Breast epithelium (tissue), 4 donors: ENCODE measurements at regions not wholly inside any gene's neighbourhood (a gene's known extent, or its start where the extent isn't known, plus 50 kb on each side); places are given as distances from the start of the nearest gene placed in this dataset.
A peak's percentile ranks its signal among the peaks of the same experiment; 100 is the strongest.

Experiments
- DNase-seq, 2 donors: peaks; one replicate each; pipeline ENCODE4 v3.0.0-alpha.2; 2019; ENCODE audit warnings: low spot score in 2 of 2
- H3K27ac ChIP-seq, 2 donors: fragments of 200-600 bp; sonication (generic) in 1 of 2; one replicate each; pipeline ENCODE4 v1.5.1; 2016 to 2019; ENCODE audit warnings: mild to moderate bottlenecking in 1 of 2
- H3K27me3 ChIP-seq, 2 donors: fragments of 200-600 bp; sonication (generic) in 1 of 2; one replicate each; pipeline versions ENCODE4 v1.5.1 to v1.6.0; 2017 to 2019; ENCODE audit warnings: control low read depth in 1 of 2, mild to moderate bottlenecking in 1 of 2
- H3K36me3 ChIP-seq: fragments of 200-600 bp; one replicate; pipeline ENCODE4 v1.5.1; 2019
- H3K4me1 ChIP-seq, 2 donors: fragments of 200-600 bp; sonication (generic); one replicate each; pipeline ENCODE4 v1.5.1; 2016 to 2019; ENCODE audit warnings: control low read depth in 1 of 2
- H3K4me3 ChIP-seq, 3 donors: fragments of 200-600 bp; sonication (generic); 1 replicate in 2 of 3; 2 replicates in 1 of 3; pipeline ENCODE4 v1.5.1; 2016 to 2019; ENCODE audit warnings: mild to moderate bottlenecking in 3 of 3, moderate library complexity in 2 of 3
- H3K9me3 ChIP-seq, 2 donors: fragments of 200-600 bp; sonication (generic) in 1 of 2; one replicate each; pipeline ENCODE4 v1.5.1; 2016 to 2019; ENCODE audit warnings: control low read depth in 1 of 2
- CTCF ChIP-seq, 3 donors: fragments of 450-650 bp; IDR thresholded peaks; one replicate each; pipeline ENCODE4 v1.5.1; 2016 to 2017; ENCODE audit warnings: antibody characterized with exemption in 3 of 3, mild to moderate bottlenecking in 3 of 3, moderate library complexity in 3 of 3
- POLR2A ChIP-seq: fragments of 450-650 bp; IDR thresholded peaks from one replicate; pipeline ENCODE4 v1.6.1; 2016; ENCODE audit warnings: antibody characterized with exemption, mild to moderate bottlenecking, moderate library complexity
- POLR2AphosphoS5 ChIP-seq, 3 donors: sonication (generic); formaldehyde crosslinking; IDR thresholded peaks; one replicate each; pipeline ENCODE4 v1.6.1; 2017; ENCODE audit warnings: antibody characterized with exemption in 3 of 3
- intact Hi-C: fragments of 100-400 bp; cut with DNase I; formaldehyde crosslinking; loops from one replicate; pipeline ENCODE4 v1.15.1; 2023; ENCODE audit warnings: low total_unique reads

GRCh38 chr4:123546573-123547060 is 150.0 kb downstream of the SPRY1 start:
- H3K27me3 ChIP-seq: no peaks in the 10 kb centered on the region
- H3K27ac ChIP-seq: peak overlapping the region; percentile 84 to 94
- intact Hi-C loops: loop anchor here (5.0 kb wide), 1 partner anchor 64 kb away; no protein-coding TSS in a partner anchor
- no peaks in the 10 kb centered on the region for H3K36me3 ChIP-seq
- no peaks in the 10 kb centered on the region for H3K9me3 ChIP-seq
- TF ChIP-seq POLR2A: no peak
- no peak for TF ChIP-seq POLR2AphosphoS5 (IDR thresholded peaks at IDR 0.05)
- no peak for TF ChIP-seq CTCF (IDR thresholded peaks at IDR 0.05)
- no peak for DNase-seq
- H3K4me3 ChIP-seq: peak overlapping the region in 2 of 3 donors; percentile 33 to 43
- peaks cover 0 to 7% of the 10 kb centered on the region in 2 donors for H3K4me1 ChIP-seq

GRCh38 chr4:123547216-123548165 is 150.9 kb downstream of the SPRY1 start:
- Histone ChIP-seq H3K4me3 (peak overlapping the region in 2 of 3 donors; percentile 33 to 43), H3K27ac (peak overlapping the region; percentile 84 to 94)

GRCh38 chr4:123553279-123553678 is 156.7 kb downstream of the SPRY1 start:
- H3K36me3 ChIP-seq: no peaks in the 10 kb centered on the region
- H3K27ac ChIP-seq: no peak overlapping the region
- intact Hi-C loops: no loop called here
- H3K4me1 ChIP-seq: peaks cover 6 to 11% of the 10 kb centered on the region in 2 donors
- no peak overlapping the region for H3K4me3 ChIP-seq
- DNase-seq: no peak
- no peak for TF ChIP-seq POLR2AphosphoS5 (IDR thresholded peaks at IDR 0.05)
- no peak for TF ChIP-seq POLR2A
- no peak for TF ChIP-seq CTCF (IDR thresholded peaks at IDR 0.05)
- no peaks in the 10 kb centered on the region for H3K27me3 ChIP-seq
- H3K9me3 ChIP-seq: no peaks in the 10 kb centered on the region

More at GRCh38 chr4:123547216-123548165, 150.9 kb downstream of the SPRY1 start:
- H3K36me3 ChIP-seq: no peaks in the 10 kb centered on the region
- no peaks in the 10 kb centered on the region for H3K9me3 ChIP-seq
- no peaks in the 10 kb centered on the region for H3K27me3 ChIP-seq
- peaks cover 0 to 7% of the 10 kb centered on the region in 2 donors for H3K4me1 ChIP-seq
- intact Hi-C loops: loop anchor here (5.0 kb wide), 1 partner anchor 65 kb away; no protein-coding TSS in a partner anchor
- no peak for TF ChIP-seq POLR2A
- TF ChIP-seq CTCF (IDR thresholded peaks at IDR 0.05): no peak
- no peak for TF ChIP-seq POLR2AphosphoS5 (IDR thresholded peaks at IDR 0.05)
- DNase-seq: peak; percentile 64 to 68

- Histone ChIP-seq H3K27me3 (no peaks in the 10 kb centered on the region), H3K36me3 (no peaks in the 10 kb centered on the region), H3K9me3 (no peaks in the 10 kb centered on the region), H3K4me1 (peaks cover 6 to 11% of the 10 kb centered on the region in 2 donors), H3K27ac (peak overlapping the region; percentile 82 to 89), H3K4me3 (no peak overlapping the region)
- DNase-seq: no peak
- intact Hi-C loops: no loop called here
- no peak for TF ChIP-seq POLR2A
- no peak for TF ChIP-seq POLR2AphosphoS5 (IDR thresholded peaks at IDR 0.05)
- no peak for TF ChIP-seq CTCF (IDR thresholded peaks at IDR 0.05)
Measured at GRCh38 chr4:123553733-123554637, 157.4 kb downstream of the SPRY1 start.
